ENCODE measurements at regions not wholly inside any gene's neighbourhood (a gene's known extent, or its start where the extent isn't known, plus 50 kb on each side); places are given as distances from the start of the nearest gene placed in this dataset.

GRCh38 chr1:47650611-47651010, 212.8 kb downstream of the FOXD2 start:
- Mint-ChIP-seq H3K27me3 (ENCODE audit: insufficient read depth, low read depth, poor library complexity) (peaks cover 8% of the 10 kb centered on the region), H3K4me1 (peaks cover 5% of the 10 kb centered on the region; the same call in 2 of the 3 replicates), H3K9me3 (no peaks in the 10 kb centered on the region), H3K36me3 (ENCODE audit: low read depth) (no peaks in the 10 kb centered on the region), H3K4me3 (no peak overlapping the region), H3K27ac (no peak overlapping the region)
- DNase-seq (ENCODE audit: low spot score) (no peak), ATAC-seq (no peak)
- H4K20me1 ChIP-seq (replicated peaks; ENCODE audit: insufficient read depth), result no peaks in the 10 kb centered on the region
- H3K36me3 ChIP-seq (ENCODE audit: insufficient read depth), result no peaks in the 10 kb centered on the region
- no peak overlapping the region for H2AFZ ChIP-seq
- H3F3A ChIP-seq (replicated peaks; ENCODE audit: low read depth), result no peaks in the 10 kb centered on the region
- no peaks in the 10 kb centered on the region for H3K27me3 ChIP-seq (ENCODE audit: insufficient read depth)
- no peaks in the 10 kb centered on the region for H3K4me1 ChIP-seq (ENCODE audit: insufficient read depth)
- no peak for TF ChIP-seq ZNF331 (CRISPR knock-in tag; IDR thresholded peaks at IDR 0.05; ENCODE audit: low read depth)
- H3K4me2 ChIP-seq, result no peak overlapping the region
- no peaks in the 10 kb centered on the region for H3K9me2 ChIP-seq (ENCODE audit: insufficient read depth)
- no peaks in the 10 kb centered on the region for H3K79me2 ChIP-seq (replicated peaks; ENCODE audit: insufficient read depth)
- H3K4me3 ChIP-seq, result no peak overlapping the region
- no peak overlapping the region for H3K27ac ChIP-seq (ENCODE audit: low read depth)

- no peak overlapping the region for H3K4me2 ChIP-seq
- no peak overlapping the region for H2AFZ ChIP-seq
- ATAC-seq (no peak), DNase-seq (ENCODE audit: low spot score) (no peak)
- H3K9me2 ChIP-seq (ENCODE audit: insufficient read depth), result no peaks in the 10 kb centered on the region
- H3K27ac ChIP-seq (ENCODE audit: low read depth), result no peak overlapping the region
- no peaks in the 10 kb centered on the region for H3K79me2 ChIP-seq (replicated peaks; ENCODE audit: insufficient read depth)
- no peak overlapping the region for H3K4me3 ChIP-seq
- no peaks in the 10 kb centered on the region for H3K27me3 ChIP-seq (ENCODE audit: insufficient read depth)
- no peaks in the 10 kb centered on the region for H3K9me3 Mint-ChIP-seq
- H3K36me3 ChIP-seq (ENCODE audit: insufficient read depth), result no peaks in the 10 kb centered on the region
- no peaks in the 10 kb centered on the region for H3F3A ChIP-seq (replicated peaks; ENCODE audit: low read depth)
- H3K27me3 Mint-ChIP-seq (ENCODE audit: insufficient read depth, low read depth, poor library complexity), result peaks cover 8% of the 10 kb centered on the region
- no peaks in the 10 kb centered on the region for H4K20me1 ChIP-seq (replicated peaks; ENCODE audit: insufficient read depth)
- H3K27ac Mint-ChIP-seq, result no peak overlapping the region
- peaks cover 5% of the 10 kb centered on the region; the same call in 2 of the 3 replicates for H3K4me1 Mint-ChIP-seq
- H3K36me3 Mint-ChIP-seq (ENCODE audit: low read depth), result no peaks in the 10 kb centered on the region
- no peaks in the 10 kb centered on the region for H3K4me1 ChIP-seq (ENCODE audit: insufficient read depth)
- H3K4me3 Mint-ChIP-seq, result no peak overlapping the region
- TF ChIP-seq POLR2AphosphoS5 (IDR thresholded peaks at IDR 0.05; ENCODE audit: low read depth), result no peak
- TF ChIP-seq STAT1 (IDR thresholded peaks at IDR 0.05; ENCODE audit: unreplicated experiment), result no peak
- TF ChIP-seq REST (IDR thresholded peaks at IDR 0.05; ENCODE audit: unreplicated experiment), result no peak
- no peak for TF ChIP-seq EZH2 (IDR thresholded peaks at IDR 0.05; ENCODE audit: low read depth, unreplicated experiment)
- no peak for TF ChIP-seq ZNF114 (CRISPR knock-in tag; IDR thresholded peaks at IDR 0.05)
- TF ChIP-seq EZH2phosphoT487 (IDR thresholded peaks at IDR 0.05; ENCODE audit: unreplicated experiment), result no peak
- TF ChIP-seq CTCF (conservative IDR thresholded peaks at IDR 0.05; ENCODE audit: low read depth in 2 of 2), result no peak
- no peak for TF ChIP-seq ZNF331 (CRISPR knock-in tag; IDR thresholded peaks at IDR 0.05; ENCODE audit: low read depth)
- TF ChIP-seq CREB1 (CRISPR knock-in tag; IDR thresholded peaks at IDR 0.05; ENCODE audit: low read depth), result no peak
- TF ChIP-seq ZNF462 (CRISPR knock-in tag; IDR thresholded peaks at IDR 0.05), result no peak
Observed at GRCh38 chr1:47651311-47652089, 213.7 kb downstream of the FOXD2 start.
